Breast epithelium (tissue), 3 donors: ENCODE measurements at regions not wholly inside any gene's neighbourhood (a gene's known extent, or its start where the extent isn't known, plus 50 kb on each side); places are given as distances from the start of the nearest gene placed in this dataset.

Experiments used
- CTCF ChIP-seq, 3 donors: fragments of 450-650 bp; IDR thresholded peaks; one replicate each; pipeline ENCODE4 v1.5.1; 2016 to 2017; ENCODE audit warnings: antibody characterized with exemption in 3 of 3, mild to moderate bottlenecking in 3 of 3, moderate library complexity in 3 of 3
- POLR2A ChIP-seq: fragments of 450-650 bp; IDR thresholded peaks from one replicate; pipeline ENCODE4 v1.6.1; 2016; ENCODE audit warnings: antibody characterized with exemption, mild to moderate bottlenecking, moderate library complexity

DNA sequence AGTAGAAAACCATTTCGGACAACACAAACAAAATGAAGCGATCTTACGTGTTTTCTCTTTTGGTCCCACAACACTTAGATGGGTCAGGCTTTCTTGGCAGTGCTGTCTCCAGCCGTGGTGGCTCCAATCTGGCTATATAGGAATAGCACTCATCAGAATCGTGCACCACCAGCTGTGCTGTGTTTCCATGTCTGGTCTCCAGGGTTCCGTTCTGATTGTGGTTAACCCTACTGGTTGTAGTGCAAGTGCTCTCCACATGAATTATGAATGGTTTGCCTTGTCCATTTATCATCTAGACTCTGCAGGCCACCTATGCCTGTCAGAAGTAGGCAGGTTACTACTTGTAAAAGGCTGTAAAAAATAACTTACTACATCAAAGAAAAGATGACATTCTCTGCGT, 536.3 kb downstream of the IQCM start:
- no peak for TF ChIP-seq POLR2A
- no peak for TF ChIP-seq CTCF (IDR thresholded peaks at IDR 0.05)
